MM.1S (cell line): ENCODE measurements at regions not wholly inside any gene's neighbourhood (a gene's known extent, or its start where the extent isn't known, plus 50 kb on each side); places are given as distances from the start of the nearest gene placed in this dataset.

Source experiments
- DNase-seq: peaks from one replicate; pipeline ENCODE4 v3.0.0-alpha.2; 2015
- H2AFZ ChIP-seq: fragments of 300-600 bp; sonication (generic); 2 replicates; pipeline ENCODE4 v1.6.0; 2016; ENCODE audit warnings: antibody characterized with exemption, low read length
- H3F3A ChIP-seq: fragments of 300-600 bp; sonication (generic); 2 replicates; pipeline ENCODE4 v1.6.1; 2016; ENCODE audit warnings: mild to moderate bottlenecking, antibody characterized with exemption, low read length, moderate library complexity, mixed read lengths; ENCODE audit not compliant: insufficient read depth
- H3K27ac ChIP-seq: fragments of 300-600 bp; sonication (generic); 2 replicates; pipeline ENCODE4 v1.5.1; 2016; ENCODE audit warnings: mild to moderate bottlenecking, low read length
- H3K27me3 ChIP-seq: fragments of 300-600 bp; sonication (generic); replicated peaks from 2 replicates; pipeline ENCODE4 v1.6.0; 2016; ENCODE audit warnings: low read length; ENCODE audit not compliant: insufficient read depth
- H3K36me3 ChIP-seq: fragments of 300-600 bp; sonication (generic); replicated peaks from 2 replicates; pipeline ENCODE4 v1.6.1; 2016; ENCODE audit warnings: mild to moderate bottlenecking, low read length, mixed read lengths; ENCODE audit not compliant: insufficient read depth
- H3K4me1 ChIP-seq: fragments of 300-600 bp; sonication (generic); 2 replicates; pipeline ENCODE4 v1.6.1; 2016; ENCODE audit warnings: low read length, mixed read lengths
- H3K4me2 ChIP-seq: fragments of 300-600 bp; sonication (generic); 2 replicates; pipeline ENCODE4 v1.6.0; 2016; ENCODE audit warnings: low read depth, low read length
- H3K4me3 ChIP-seq: fragments of 300-600 bp; sonication (generic); 2 replicates; pipeline ENCODE4 v1.5.1; 2016; ENCODE audit warnings: low read length, mixed read lengths
- H3K79me2 ChIP-seq: fragments of 300-600 bp; sonication (generic); 2 replicates; pipeline ENCODE4 v1.6.1; 2016; ENCODE audit warnings: mixed run types, low read length, mixed read lengths
- H3K9ac ChIP-seq: fragments of 300-600 bp; sonication (generic); 2 replicates; pipeline ENCODE4 v1.6.1; 2016; ENCODE audit warnings: low read length, mixed read lengths
- H3K9me2 ChIP-seq: fragments of 300-600 bp; sonication (generic); replicated peaks from 2 replicates; pipeline ENCODE4 v1.6.1; 2016; ENCODE audit warnings: mild to moderate bottlenecking, low read length, mixed read lengths; ENCODE audit not compliant: insufficient read depth
- H3K9me3 ChIP-seq: fragments of 300-600 bp; sonication (generic); replicated peaks from 2 replicates; pipeline ENCODE4 v1.6.1; 2016; ENCODE audit warnings: mild to moderate bottlenecking, low read length, mixed read lengths; ENCODE audit not compliant: insufficient read depth
- H4K20me1 ChIP-seq: fragments of 300-600 bp; sonication (generic); 2 replicates; pipeline ENCODE4 v1.6.1; 2016; ENCODE audit warnings: mild to moderate bottlenecking, low read length, moderate library complexity, mixed read lengths; ENCODE audit not compliant: insufficient read depth
- CTCF ChIP-seq: fragments of 300-600 bp; sonication (generic); IDR thresholded peaks from 2 replicates; pipeline ENCODE4 v1.5.1; 2016; ENCODE audit warnings: antibody characterized with exemption, low read length, mixed read lengths
- EZH2 ChIP-seq: fragments of 300-600 bp; sonication (generic); optimal IDR thresholded peaks from 2 replicates; pipeline ENCODE3; 2017; ENCODE audit warnings: low read depth, mild to moderate bottlenecking, antibody characterized with exemption, low read length, mixed read lengths
- EZH2phosphoT487 ChIP-seq: fragments of 300-600 bp; sonication (generic); IDR thresholded peaks from 2 replicates; pipeline ENCODE4 v1.6.1; 2018; ENCODE audit warnings: antibody characterized with exemption, low read length

DNA sequence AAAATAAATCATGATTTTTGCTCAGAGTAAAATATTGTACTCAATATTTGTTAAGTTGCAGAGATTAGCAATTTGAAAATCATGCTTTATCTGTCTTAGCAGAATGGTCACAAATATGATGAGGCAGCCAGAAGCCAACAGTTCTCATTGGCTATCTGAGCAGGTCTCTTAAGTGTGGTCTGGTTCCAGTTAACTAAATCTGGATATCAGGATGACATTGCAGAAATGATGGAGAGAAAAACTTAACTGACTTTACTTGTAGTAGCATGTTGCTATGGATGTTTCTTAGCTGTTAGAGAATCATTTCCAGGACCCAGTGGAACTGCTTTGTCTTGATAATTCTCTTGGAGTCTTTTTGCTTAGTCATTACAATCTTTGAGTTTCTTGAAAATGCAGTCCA, 1070.3 kb downstream of the JRKL start:
- no peaks in the 10 kb centered on the region for H3F3A ChIP-seq
- H3K4me2 ChIP-seq: no peak overlapping the region
- no peaks in the 10 kb centered on the region for H3K79me2 ChIP-seq
- H3K4me1 ChIP-seq: no peaks in the 10 kb centered on the region
- no peak overlapping the region for H3K27ac ChIP-seq
- H4K20me1 ChIP-seq: no peaks in the 10 kb centered on the region
- H3K27me3 ChIP-seq: no peaks in the 10 kb centered on the region
- no peaks in the 10 kb centered on the region for H3K36me3 ChIP-seq
- no peak for TF ChIP-seq CTCF
- TF ChIP-seq EZH2phosphoT487: no peak
- no peak for TF ChIP-seq EZH2
- no peak overlapping the region for H3K9ac ChIP-seq
- H2AFZ ChIP-seq: no peak overlapping the region
- H3K9me3 ChIP-seq: no peaks in the 10 kb centered on the region
- no peak for DNase-seq
- H3K9me2 ChIP-seq: no peaks in the 10 kb centered on the region
- H3K4me3 ChIP-seq: no peak overlapping the region

GRCh38 chr11:97461044-97461880, 1071.4 kb downstream of the JRKL start:
- Histone ChIP-seq H3K9me3 (no peaks in the 10 kb centered on the region), H3K79me2 (no peaks in the 10 kb centered on the region)
- TF ChIP-seq EZH2: no peak
- no peak for TF ChIP-seq EZH2phosphoT487
- TF ChIP-seq CTCF: no peak

GRCh38 chr11:97461934-97462333, 1072.1 kb downstream of the JRKL start:
- H3K27me3 ChIP-seq: no peaks in the 10 kb centered on the region
- H3K9me3 ChIP-seq: no peaks in the 10 kb centered on the region
- no peaks in the 10 kb centered on the region for H4K20me1 ChIP-seq
- H3K9me2 ChIP-seq: no peaks in the 10 kb centered on the region
- H3K36me3 ChIP-seq: no peaks in the 10 kb centered on the region
- H3F3A ChIP-seq: no peaks in the 10 kb centered on the region
- no peaks in the 10 kb centered on the region for H3K79me2 ChIP-seq
- no peak overlapping the region for H3K9ac ChIP-seq
- no peak overlapping the region for H3K4me3 ChIP-seq
- TF ChIP-seq EZH2: no peak
- TF ChIP-seq CTCF: no peak
- TF ChIP-seq EZH2phosphoT487: no peak
- H3K27ac ChIP-seq: no peak overlapping the region
- H3K4me2 ChIP-seq: no peak overlapping the region
- no peak for DNase-seq
- no peak overlapping the region for H2AFZ ChIP-seq
- no peaks in the 10 kb centered on the region for H3K4me1 ChIP-seq

More at GRCh38 chr11:97461044-97461880, 1071.4 kb downstream of the JRKL start:
- H3F3A ChIP-seq: no peaks in the 10 kb centered on the region
- H2AFZ ChIP-seq: no peak overlapping the region
- no peak overlapping the region for H3K4me3 ChIP-seq
- H3K27me3 ChIP-seq: no peaks in the 10 kb centered on the region
- DNase-seq: no peak
- no peaks in the 10 kb centered on the region for H3K4me1 ChIP-seq
- no peak overlapping the region for H3K4me2 ChIP-seq
- H3K27ac ChIP-seq: no peak overlapping the region
- no peak overlapping the region for H3K9ac ChIP-seq
- H4K20me1 ChIP-seq: no peaks in the 10 kb centered on the region
- no peaks in the 10 kb centered on the region for H3K36me3 ChIP-seq
- no peaks in the 10 kb centered on the region for H3K9me2 ChIP-seq
